KMS-11 (cell line): ENCODE measurements at regions not wholly inside any gene's neighbourhood (a gene's known extent, or its start where the extent isn't known, plus 50 kb on each side); places are given as distances from the start of the nearest gene placed in this dataset.

Source experiments
- H2AFZ ChIP-seq: fragments of 200-600 bp; sonication (generic); 2 replicates; pipeline ENCODE4 v1.6.1; 2016; ENCODE audit warnings: antibody characterized with exemption, mixed run types, low read depth
- H3K27ac ChIP-seq: fragments of 200-600 bp; sonication (generic); 2 replicates; pipeline ENCODE4 v1.6.1; 2016; ENCODE audit warnings: mild to moderate bottlenecking, mixed run types
- H3K27me3 ChIP-seq: fragments of 200-600 bp; sonication (generic); 2 replicates; pipeline ENCODE4 v1.6.1; 2017; ENCODE audit warnings: mild to moderate bottlenecking, low read depth, mixed run types, moderate library complexity; ENCODE audit not compliant: insufficient read depth
- H3K36me3 ChIP-seq: fragments of 200-600 bp; sonication (generic); 2 replicates; pipeline ENCODE4 v1.6.1; 2017; ENCODE audit warnings: mild to moderate bottlenecking, mixed run types; ENCODE audit not compliant: insufficient read depth
- H3K4me1 ChIP-seq: fragments of 200-600 bp; sonication (generic); 2 replicates; pipeline ENCODE4 v1.6.1; 2016; ENCODE audit warnings: mild to moderate bottlenecking, low read depth, mixed run types; ENCODE audit not compliant: poor library complexity, severe bottlenecking
- H3K4me2 ChIP-seq: fragments of 200-600 bp; sonication (generic); 2 replicates; pipeline ENCODE4 v1.7.0; 2016; ENCODE audit warnings: mild to moderate bottlenecking, mixed run types
- H3K4me3 ChIP-seq: fragments of 200-600 bp; sonication (generic); IDR thresholded peaks from 2 replicates; pipeline ENCODE4 v1.6.1; 2017; ENCODE audit warnings: low read depth, low read length, mixed read lengths; ENCODE audit not compliant: insufficient read depth
- H3K79me2 ChIP-seq: fragments of 200-600 bp; sonication (generic); 2 replicates; pipeline ENCODE4 v1.6.1; 2016; ENCODE audit warnings: low read depth, mixed run types; ENCODE audit not compliant: insufficient read depth
- H3K9ac ChIP-seq: fragments of 200-600 bp; sonication (generic); 2 replicates; pipeline ENCODE4 v1.6.1; 2016; ENCODE audit warnings: mild to moderate bottlenecking, mixed run types
- H4K20me1 ChIP-seq: fragments of 200-600 bp; sonication (generic); 2 replicates; pipeline ENCODE4 v1.6.1; 2016; ENCODE audit warnings: mild to moderate bottlenecking, mixed run types; ENCODE audit not compliant: insufficient read depth
- CTCF ChIP-seq: fragments of 200-600 bp; sonication (generic); conservative IDR thresholded peaks from 2 replicates; pipeline ENCODE4 v1.6.1; 2017; ENCODE audit warnings: low read depth, mild to moderate bottlenecking, antibody characterized with exemption, low read length, moderate library complexity, mixed read lengths

GRCh38 chr14:53888535-53889386, 67.9 kb downstream of the BMP4 start:
- no peaks in the 10 kb centered on the region for H3K79me2 ChIP-seq
- H3K4me3 ChIP-seq = no peak overlapping the region

GRCh38 chr14:53885136-53885640, 71.4 kb downstream of the BMP4 start:
- no peaks in the 10 kb centered on the region for H3K36me3 ChIP-seq
- H3K4me1 ChIP-seq = no peaks in the 10 kb centered on the region
- no peak overlapping the region for H3K4me3 ChIP-seq
- no peak overlapping the region for H3K27ac ChIP-seq
- no peaks in the 10 kb centered on the region for H4K20me1 ChIP-seq
- H3K27me3 ChIP-seq = no peaks in the 10 kb centered on the region
- no peaks in the 10 kb centered on the region for H3K79me2 ChIP-seq
- H3K9ac ChIP-seq = no peak overlapping the region
- no peak for TF ChIP-seq CTCF
- no peak overlapping the region for H2AFZ ChIP-seq
- H3K4me2 ChIP-seq = no peak overlapping the region

More at GRCh38 chr14:53888535-53889386, 67.9 kb downstream of the BMP4 start:
- Histone ChIP-seq H2AFZ (no peak overlapping the region), H3K4me1 (peaks cover 10% of the 10 kb centered on the region), H3K4me2 (no peak overlapping the region), H4K20me1 (no peaks in the 10 kb centered on the region), H3K27me3 (no peaks in the 10 kb centered on the region), H3K27ac (no peak overlapping the region), H3K9ac (no peak overlapping the region), H3K36me3 (no peaks in the 10 kb centered on the region)
- no peak for TF ChIP-seq CTCF

GRCh38 chr14:53884601-53885000, 72.0 kb downstream of the BMP4 start:
- Histone ChIP-seq H3K27me3 (no peaks in the 10 kb centered on the region), H3K9ac (no peak overlapping the region), H4K20me1 (no peaks in the 10 kb centered on the region), H3K4me3 (no peak overlapping the region), H3K4me2 (no peak overlapping the region), H3K4me1 (no peaks in the 10 kb centered on the region), H3K79me2 (no peaks in the 10 kb centered on the region), H3K27ac (no peak overlapping the region), H2AFZ (no peak overlapping the region), H3K36me3 (no peaks in the 10 kb centered on the region)
- TF ChIP-seq CTCF = no peak

GRCh38 chr14:53883739-53884138, 72.9 kb downstream of the BMP4 start:
- no peak overlapping the region for H3K9ac ChIP-seq
- no peaks in the 10 kb centered on the region for H3K27me3 ChIP-seq

More at GRCh38 chr14:53883739-53884138, 72.9 kb downstream of the BMP4 start:
- H3K27ac ChIP-seq = no peak overlapping the region
- no peak overlapping the region for H3K4me2 ChIP-seq
- no peaks in the 10 kb centered on the region for H3K36me3 ChIP-seq
- H4K20me1 ChIP-seq = no peaks in the 10 kb centered on the region
- H2AFZ ChIP-seq = no peak overlapping the region
- no peaks in the 10 kb centered on the region for H3K79me2 ChIP-seq
- H3K4me1 ChIP-seq = no peaks in the 10 kb centered on the region
- no peak for TF ChIP-seq CTCF
- H3K4me3 ChIP-seq = no peak overlapping the region
